UCSD-AML1 (cell line): ENCODE measurements at regions not wholly inside any gene's neighbourhood (a gene's known extent, or its start where the extent isn't known, plus 50 kb on each side); places are given as distances from the start of the nearest gene placed in this dataset.

Experiments used
- DNase-seq: peaks from one replicate; lab custom pipeline; 2025; ENCODE audit not compliant: unreplicated experiment; lab: John Stamatoyannopoulos, UW

DNA sequence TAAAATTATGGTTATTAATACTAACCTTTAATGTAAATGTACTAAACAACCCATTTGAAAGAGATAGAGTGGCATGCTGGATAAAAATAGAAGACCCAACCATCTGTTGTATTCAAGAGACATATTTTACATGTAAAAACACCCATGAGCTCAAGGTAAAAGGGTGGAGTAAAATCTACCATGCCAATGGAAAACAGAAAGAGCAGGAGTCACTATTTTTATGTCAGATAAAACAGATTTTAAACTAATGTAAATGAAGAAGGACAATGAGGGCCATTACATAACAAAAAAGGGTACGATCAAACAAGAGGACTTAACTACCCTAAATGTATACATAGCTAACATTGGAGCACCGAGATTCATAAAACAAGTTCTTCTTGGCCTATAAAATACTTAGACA lies 66.3 kb downstream of the ITM2A start:
- DNase-seq: no peak

DNA sequence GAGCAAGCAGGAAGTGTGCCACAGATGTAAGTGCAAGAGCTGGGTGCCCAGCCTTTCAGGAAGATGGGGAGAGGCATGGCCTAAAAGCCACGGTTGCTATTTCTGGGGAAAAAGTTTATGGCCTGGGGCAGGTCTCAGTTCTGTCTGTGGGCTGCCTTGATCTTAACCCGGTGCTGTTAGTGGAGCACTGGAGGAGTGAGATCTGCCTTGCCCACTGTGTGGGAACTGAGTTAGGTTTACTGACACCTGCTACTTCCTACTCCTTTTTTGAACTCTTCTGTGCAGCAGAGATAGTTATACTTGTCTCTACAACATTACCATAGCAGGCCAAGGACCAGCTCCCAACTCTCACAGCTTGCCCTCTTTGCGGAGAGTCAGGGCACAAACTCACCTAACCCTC lies 76.5 kb downstream of the ITM2A start:
- peak; percentile 11 for DNase-seq

DNA sequence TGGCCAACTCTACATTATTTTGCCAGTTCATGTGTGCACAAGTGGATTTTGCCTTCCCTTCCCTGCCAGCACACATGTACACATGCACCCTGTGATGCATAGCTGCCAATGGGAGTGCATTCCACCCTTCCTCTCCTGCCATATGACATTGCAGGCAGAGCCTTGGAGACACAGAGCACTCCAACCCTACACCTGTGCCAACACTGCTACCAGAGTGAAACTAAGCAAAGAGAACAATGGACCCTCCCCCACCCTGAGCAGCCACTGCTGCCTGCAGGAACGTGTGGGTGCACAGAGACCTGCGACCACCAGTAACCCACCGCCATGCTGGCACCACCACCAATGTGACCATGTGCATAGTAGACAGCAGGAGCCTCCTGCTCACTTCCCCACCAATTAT lies 78.4 kb downstream of the ITM2A start:
- no peak for DNase-seq

DNA sequence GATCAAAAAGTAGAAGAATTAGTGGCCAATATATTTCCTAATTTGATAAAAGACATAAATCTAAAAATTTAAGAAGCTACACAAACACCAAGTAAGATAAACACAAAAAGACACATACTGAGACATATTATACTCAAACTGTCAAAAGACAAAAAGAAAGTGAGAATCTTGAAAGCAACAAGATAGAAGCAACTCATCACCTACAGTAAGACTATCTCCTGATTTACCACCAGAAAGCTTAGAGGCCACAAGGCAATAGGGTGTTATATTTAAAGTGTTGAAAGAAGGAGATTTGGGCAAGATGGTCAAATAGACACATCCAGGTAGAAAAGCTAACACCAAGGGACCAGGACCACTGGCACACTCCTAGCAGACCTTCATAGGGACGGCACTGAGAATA lies 79.4 kb downstream of the ITM2A start:
- no peak for DNase-seq

DNA sequence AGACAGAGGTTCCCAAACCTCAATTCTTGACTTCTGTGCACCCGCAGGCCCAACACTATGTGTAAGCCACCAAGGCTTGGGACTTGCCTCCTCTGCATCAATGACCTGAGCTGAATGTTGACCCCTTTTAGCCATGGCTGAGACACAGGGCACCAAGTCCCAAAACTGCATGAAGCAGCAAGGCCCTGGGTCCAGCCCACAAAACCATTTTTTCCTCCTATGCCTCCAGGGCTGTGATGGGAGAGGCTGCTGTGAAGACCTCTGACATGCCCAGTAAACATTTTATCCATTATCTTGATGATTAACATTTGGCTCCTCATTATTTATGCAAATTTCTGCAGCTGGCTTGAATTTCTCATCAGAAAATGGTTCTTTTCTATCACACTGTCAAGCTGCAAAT lies 85.4 kb downstream of the ITM2A start:
- DNase-seq: no peak

DNA sequence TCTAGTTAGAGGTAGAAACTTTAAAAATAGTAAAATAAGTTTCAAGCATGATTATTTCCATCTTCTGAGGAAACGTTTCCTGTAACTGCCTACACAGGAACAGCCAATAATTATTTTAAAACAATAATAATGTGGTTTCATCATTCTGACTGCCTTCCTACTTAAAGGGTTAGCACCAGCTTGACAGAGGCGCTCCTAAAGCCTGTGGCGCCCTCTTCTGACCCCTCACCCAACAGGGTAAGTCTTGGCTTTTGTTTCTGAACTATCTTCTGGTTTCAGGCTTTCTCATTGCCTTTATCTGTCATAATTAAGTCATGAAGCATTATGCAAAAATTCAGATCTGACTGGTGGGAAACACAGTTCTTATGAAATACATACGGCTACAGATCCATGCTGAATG lies 96.7 kb downstream of the ITM2A start:
- peak; percentile 71 for DNase-seq

DNA sequence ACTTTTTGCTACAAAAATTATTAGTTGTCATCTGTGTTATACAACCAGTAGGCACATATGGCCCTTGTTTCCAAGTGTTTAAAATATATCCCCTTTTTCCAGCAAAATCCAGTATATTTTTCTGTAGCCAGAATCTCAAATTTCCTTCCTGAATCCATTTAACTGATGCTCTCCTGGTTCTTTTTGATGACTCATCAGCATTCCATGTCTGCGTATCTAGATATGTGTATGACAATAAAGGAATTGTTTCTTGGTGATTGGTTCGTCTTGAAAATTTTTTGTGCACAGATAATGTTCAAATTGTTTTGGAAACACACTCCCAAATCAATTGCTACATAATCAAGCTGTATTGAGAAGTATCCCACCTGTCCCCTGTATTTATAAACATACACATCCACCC lies 98.3 kb downstream of the ITM2A start:
- no peak for DNase-seq

DNA sequence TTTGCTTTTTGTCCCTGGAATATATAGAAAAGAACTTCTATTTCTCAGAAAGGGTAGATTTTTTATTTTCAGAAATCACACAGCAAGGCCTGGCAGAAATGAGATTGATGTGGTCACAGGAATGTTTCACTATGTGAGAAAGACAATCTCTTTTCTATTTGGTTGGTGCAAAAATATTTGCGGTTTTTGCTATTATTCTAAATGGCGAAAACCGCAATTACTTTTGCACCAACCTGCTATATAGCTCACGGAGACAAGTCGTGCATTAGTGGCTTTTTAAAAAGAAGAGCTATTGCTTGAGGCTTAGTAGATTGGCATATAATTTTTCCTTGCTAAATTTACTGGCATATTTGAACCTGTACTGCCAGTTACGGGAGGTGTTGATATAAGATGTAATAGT lies 100.4 kb downstream of the ITM2A start:
- DNase-seq: no peak

DNA sequence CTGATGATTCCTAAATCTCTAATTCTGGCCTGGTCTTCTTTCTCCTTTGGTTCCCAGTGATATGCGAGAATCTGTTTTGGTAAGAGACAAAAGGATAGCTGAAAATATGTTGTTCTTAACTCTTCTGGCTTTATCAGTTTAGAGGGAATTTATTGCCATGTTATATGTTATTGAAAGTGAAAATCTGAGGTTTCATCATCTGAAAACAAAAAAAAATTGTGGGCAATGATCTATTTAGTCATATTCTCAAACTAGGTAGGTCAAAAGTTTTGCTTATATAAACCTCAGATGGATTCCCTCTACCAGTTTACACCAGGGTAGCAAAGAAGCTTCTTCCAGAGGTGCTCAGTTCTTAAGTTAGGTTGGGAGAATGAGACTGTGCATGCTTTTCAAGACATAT lies 103.6 kb downstream of the ITM2A start:
- no peak for DNase-seq

DNA sequence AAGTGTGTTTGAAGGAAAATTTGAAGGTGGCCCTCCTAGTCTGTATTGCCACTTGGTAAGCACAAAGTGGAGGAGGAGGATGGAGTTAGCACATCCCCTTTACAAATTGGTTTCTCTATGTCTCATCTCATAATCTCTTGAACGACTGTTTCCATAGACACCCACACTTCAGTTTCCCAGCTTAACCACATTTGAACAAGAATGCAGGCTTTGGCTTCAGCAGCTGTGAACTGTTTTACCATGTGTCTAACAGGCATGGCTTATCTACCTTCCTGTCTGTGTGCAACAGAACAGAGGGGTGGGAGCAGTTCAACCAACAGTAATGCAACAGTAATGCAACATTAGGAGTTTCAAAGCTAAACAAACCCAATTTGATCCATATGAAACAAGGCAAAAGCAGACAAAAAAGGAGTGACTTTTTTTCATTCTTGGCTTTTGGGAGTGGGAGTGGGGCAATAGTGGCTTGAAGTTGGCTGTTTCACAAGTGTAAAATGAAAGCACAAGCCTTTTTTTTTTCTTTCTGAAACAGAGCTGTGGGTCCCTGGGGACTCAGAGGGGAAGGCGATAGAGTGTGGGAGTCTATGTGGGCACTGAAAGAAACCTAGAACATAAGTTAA lies 108.0 kb downstream of the ITM2A start:
- DNase-seq: peak; percentile 34

DNA sequence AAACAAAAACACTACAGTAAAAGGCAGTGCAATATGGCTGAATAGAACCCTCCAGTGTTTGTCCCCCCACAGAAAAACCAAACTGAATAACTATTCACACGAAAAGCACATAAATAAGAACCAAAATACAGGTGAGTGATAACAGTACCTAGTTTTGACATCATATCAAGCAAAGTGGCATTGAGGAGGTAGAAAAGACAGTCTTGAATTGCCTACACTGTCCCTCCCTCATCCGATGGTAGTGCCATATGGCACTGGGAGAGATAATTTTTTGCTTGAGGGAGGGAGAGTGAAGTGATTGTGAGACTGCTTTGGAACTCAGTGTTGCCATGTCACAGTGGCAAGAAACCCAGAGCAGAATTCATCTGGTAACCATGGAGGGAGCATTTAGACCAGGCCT lies 99.2 kb downstream of the GPR174 start:
- DNase-seq: no peak

DNA sequence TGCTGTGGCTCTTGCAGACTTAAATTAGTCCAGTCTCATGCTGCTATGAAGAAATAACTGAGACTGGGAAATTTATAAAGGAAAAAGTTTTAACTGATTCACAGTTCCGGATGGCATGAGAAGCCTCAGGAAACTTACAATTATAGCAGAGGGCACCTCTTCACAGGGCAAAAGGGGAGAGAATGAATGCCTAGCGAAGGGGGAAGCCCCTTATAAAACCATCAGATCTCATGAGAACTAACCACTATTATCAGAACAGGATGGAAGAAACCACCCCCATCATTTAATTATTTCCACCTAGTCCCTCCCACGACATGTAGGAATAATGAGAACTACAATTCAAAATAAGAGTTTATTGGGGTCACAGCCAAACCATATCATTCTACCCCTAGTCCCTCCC lies 91.4 kb downstream of the GPR174 start:
- DNase-seq: no peak

DNA sequence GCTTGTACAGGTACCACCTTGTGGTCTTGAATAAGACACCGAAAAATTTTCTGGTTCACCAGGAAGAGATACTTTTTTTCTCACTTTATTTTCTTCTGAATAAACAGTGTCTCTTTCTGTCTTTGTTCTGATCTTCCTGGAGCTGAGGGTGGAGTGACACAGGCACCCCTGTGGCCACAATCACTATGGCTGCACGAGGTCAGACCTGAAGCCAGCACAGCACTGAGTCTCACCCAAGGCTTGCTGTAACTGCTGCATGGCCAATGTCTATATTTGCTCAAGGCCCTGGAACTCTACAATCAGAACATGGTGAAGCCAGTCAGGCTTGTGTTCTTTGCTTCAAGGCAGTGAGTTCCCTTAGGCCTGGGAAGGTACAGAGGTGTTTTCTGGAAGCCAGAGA lies 87.2 kb downstream of the GPR174 start:
- no peak for DNase-seq
